ENCODE measurements at regions not wholly inside any gene's neighbourhood (a gene's known extent, or its start where the extent isn't known, plus 50 kb on each side); places are given as distances from the start of the nearest gene placed in this dataset.

DNA sequence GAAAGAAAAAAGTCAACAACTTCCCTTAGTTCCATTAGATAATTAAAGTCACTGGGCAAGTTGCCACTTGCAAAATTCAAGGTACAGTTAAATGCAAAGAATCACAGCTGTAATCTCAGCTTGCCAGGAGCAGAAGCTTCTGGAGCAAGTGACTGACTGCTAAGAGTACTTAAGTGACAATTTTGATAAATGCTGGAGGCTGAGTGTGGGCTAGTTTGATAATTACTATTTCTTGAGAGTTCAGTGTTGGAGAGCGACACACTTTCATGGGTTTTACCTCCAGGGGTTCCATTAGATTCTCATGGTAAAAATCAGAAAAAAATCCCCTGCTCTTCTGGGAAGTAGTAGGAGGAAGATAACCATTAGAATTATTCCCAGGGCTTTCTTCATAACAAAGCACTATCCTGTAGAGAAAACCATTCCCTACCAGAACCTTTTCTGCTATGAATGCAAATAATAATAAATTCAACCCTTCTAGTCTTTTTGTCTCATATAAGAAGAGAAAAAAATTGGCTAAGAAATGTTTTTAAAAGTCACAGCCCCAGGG is 486.3 kb downstream of the POM121L12 start:
- TF ChIP-seq, protein P1, sequence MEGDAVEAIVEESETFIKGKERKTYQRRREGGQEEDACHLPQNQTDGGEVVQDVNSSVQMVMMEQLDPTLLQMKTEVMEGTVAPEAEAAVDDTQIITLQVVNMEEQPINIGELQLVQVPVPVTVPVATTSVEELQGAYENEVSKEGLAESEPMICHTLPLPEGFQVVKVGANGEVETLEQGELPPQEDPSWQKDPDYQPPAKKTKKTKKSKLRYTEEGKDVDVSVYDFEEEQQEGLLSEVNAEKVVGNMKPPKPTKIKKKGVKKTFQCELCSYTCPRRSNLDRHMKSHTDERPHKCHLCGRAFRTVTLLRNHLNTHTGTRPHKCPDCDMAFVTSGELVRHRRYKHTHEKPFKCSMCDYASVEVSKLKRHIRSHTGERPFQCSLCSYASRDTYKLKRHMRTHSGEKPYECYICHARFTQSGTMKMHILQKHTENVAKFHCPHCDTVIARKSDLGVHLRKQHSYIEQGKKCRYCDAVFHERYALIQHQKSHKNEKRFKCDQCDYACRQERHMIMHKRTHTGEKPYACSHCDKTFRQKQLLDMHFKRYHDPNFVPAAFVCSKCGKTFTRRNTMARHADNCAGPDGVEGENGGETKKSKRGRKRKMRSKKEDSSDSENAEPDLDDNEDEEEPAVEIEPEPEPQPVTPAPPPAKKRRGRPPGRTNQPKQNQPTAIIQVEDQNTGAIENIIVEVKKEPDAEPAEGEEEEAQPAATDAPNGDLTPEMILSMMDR (IDR thresholded peaks at IDR 0.05; ENCODE audit: low read depth, low read length), result no peak
- TF ChIP-seq EZH2phosphoT487 (IDR thresholded peaks at IDR 0.05; ENCODE audit: low read depth), result no peak
